22Rv1 (cell line): ENCODE measurements at regions not wholly inside any gene's neighbourhood (a gene's known extent, or its start where the extent isn't known, plus 50 kb on each side); places are given as distances from the start of the nearest gene placed in this dataset.
"Not testable (repeated sequence)": the region's sequence is repeated elsewhere in the genome, so short reads cannot be mapped to it uniquely, and the experiment has no call there.

Experiments
- ZFX ChIP-seq: fragments of 450-650 bp; IDR thresholded peaks from 2 replicates; pipeline ENCODE4 v1.6.1; 2017; ENCODE audit warnings: antibody characterized with exemption, borderline replicate concordance
- TF ChIP-seq, protein P1 (sequence below): fragments of 450-650 bp; IDR thresholded peaks from 2 replicates; pipeline ENCODE4 v1.5.1; 2017; ENCODE audit warnings: mild to moderate bottlenecking

- TF ChIP-seq, protein P1, sequence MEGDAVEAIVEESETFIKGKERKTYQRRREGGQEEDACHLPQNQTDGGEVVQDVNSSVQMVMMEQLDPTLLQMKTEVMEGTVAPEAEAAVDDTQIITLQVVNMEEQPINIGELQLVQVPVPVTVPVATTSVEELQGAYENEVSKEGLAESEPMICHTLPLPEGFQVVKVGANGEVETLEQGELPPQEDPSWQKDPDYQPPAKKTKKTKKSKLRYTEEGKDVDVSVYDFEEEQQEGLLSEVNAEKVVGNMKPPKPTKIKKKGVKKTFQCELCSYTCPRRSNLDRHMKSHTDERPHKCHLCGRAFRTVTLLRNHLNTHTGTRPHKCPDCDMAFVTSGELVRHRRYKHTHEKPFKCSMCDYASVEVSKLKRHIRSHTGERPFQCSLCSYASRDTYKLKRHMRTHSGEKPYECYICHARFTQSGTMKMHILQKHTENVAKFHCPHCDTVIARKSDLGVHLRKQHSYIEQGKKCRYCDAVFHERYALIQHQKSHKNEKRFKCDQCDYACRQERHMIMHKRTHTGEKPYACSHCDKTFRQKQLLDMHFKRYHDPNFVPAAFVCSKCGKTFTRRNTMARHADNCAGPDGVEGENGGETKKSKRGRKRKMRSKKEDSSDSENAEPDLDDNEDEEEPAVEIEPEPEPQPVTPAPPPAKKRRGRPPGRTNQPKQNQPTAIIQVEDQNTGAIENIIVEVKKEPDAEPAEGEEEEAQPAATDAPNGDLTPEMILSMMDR, result not testable (repeated sequence)
- TF ChIP-seq ZFX, result not testable (repeated sequence)
These were observed 134.2 kb upstream of the SFSWAP start for GRCh38 chr12:131576734-131577133.
